Neural crest cell (in vitro differentiated cells): ENCODE measurements at regions not wholly inside any gene's neighbourhood (a gene's known extent, or its start where the extent isn't known, plus 50 kb on each side); places are given as distances from the start of the nearest gene placed in this dataset.

Experiments
- DNase-seq: peaks from one replicate; pipeline ENCODE4 v3.0.0; 2021; ENCODE audit warnings: low read depth, mixed read lengths, low spot score
- H3K27ac Mint-ChIP-seq: one replicate; pipeline ENCODE4 v1.8.0; 2021; ENCODE audit warnings: mild to moderate bottlenecking, mixed read lengths; ENCODE audit not compliant: unreplicated experiment
- H3K27me3 Mint-ChIP-seq: 2 replicates; pipeline ENCODE4 v1.8.0; 2021; ENCODE audit warnings: low read depth, mild to moderate bottlenecking, mixed read lengths
- H3K36me3 Mint-ChIP-seq: 2 replicates; pipeline ENCODE4 v1.8.0; 2021; ENCODE audit warnings: low read depth, mild to moderate bottlenecking, mixed read lengths
- H3K4me1 Mint-ChIP-seq: 2 replicates; pipeline ENCODE4 v1.8.0; 2021; ENCODE audit warnings: mixed read lengths
- H3K4me3 Mint-ChIP-seq: one replicate; pipeline ENCODE4 v1.8.0; 2021; ENCODE audit warnings: mild to moderate bottlenecking, mixed read lengths
- H3K9me3 Mint-ChIP-seq: 2 replicates; pipeline ENCODE4 v1.8.0; 2021; ENCODE audit warnings: mixed read lengths
- CTCF ChIP-seq: fragments of 200-600 bp; sonication (generic); conservative IDR thresholded peaks from 2 replicates; pipeline ENCODE4 v1.5.0; 2021; ENCODE audit warnings: antibody characterized with exemption, mild to moderate bottlenecking

DNA sequence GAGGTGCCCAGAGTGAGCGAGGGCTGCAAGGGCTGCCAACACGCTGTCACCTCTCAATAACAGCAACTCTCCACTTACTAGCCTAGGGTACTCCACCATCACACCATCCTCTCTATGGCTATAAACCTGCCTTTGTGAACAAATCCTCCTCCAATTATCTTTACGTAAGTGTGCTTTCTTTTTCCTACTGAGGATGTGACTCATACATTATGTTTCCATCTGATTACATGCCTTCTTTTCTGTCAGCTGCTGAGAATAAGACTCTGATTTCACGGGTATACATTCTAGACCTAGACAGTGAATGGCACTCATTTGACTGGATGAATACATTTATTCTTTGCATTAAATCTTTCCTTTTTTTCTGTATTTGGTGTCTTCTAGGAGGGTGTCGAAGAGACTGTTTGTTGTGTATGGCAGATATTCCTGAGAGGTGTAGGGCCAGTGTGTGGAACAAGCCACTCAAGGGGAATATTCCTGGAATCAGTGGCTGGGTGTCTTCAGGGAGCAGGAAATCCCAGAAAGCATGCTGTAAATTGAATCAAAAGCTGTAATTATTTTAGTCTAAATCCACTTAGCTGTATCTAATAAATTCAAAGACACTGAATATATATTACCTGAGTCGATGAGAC is 327.3 kb upstream of the TMTC1 start:
- H3K4me3 Mint-ChIP-seq, result no peak overlapping the region
- H3K4me1 Mint-ChIP-seq, result peaks cover 6% of the 10 kb centered on the region

GRCh38 chr12:30110498-30110897 is 326.8 kb upstream of the TMTC1 start:
- no peak overlapping the region for H3K27ac Mint-ChIP-seq
- no peak for TF ChIP-seq CTCF
- no peak for DNase-seq

More for the DNA sequence above, 327.3 kb upstream of the TMTC1 start:
- Mint-ChIP-seq H3K27ac (no peak overlapping the region), H3K36me3 (no peaks in the 10 kb centered on the region), H3K9me3 (peaks cover 4% of the 10 kb centered on the region), H3K27me3 (no peaks in the 10 kb centered on the region)
- DNase-seq, result no peak
- TF ChIP-seq CTCF, result no peak

GRCh38 chr12:30108666-30109065 is 324.9 kb upstream of the TMTC1 start:
- Mint-ChIP-seq H3K36me3 (no peaks in the 10 kb centered on the region), H3K4me3 (no peak overlapping the region), H3K9me3 (peaks cover 4% of the 10 kb centered on the region), H3K27ac (no peak overlapping the region), H3K4me1 (peaks cover 6% of the 10 kb centered on the region), H3K27me3 (no peaks in the 10 kb centered on the region)
- no peak for TF ChIP-seq CTCF
- no peak for DNase-seq

More at GRCh38 chr12:30110498-30110897, 326.8 kb upstream of the TMTC1 start:
- Mint-ChIP-seq H3K9me3 (peaks cover 4% of the 10 kb centered on the region), H3K4me1 (peaks cover 6% of the 10 kb centered on the region), H3K27me3 (no peaks in the 10 kb centered on the region), H3K4me3 (no peak overlapping the region), H3K36me3 (no peaks in the 10 kb centered on the region)

GRCh38 chr12:30106204-30106965 is 322.6 kb upstream of the TMTC1 start:
- no peak for DNase-seq
- H3K4me3 Mint-ChIP-seq, result no peak overlapping the region

DNA sequence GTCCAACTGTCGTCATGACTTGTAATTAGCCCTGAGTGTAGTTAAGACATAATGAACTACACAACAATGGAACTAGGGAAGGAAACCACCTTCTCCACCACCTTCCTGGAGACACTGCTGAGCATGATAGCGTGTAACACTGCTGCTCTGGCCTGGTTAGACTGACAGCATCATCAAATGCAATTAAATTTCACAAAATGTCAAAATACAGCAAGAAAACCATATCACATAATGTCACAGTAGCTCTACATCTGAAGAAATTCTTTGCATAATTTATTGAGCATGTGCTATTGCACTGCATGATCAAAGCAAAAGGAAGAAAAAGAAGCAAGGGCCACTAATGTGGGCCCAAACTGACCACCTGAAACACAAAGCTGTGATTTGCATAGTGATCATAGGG is 321.8 kb upstream of the TMTC1 start:
- peaks cover 4% of the 10 kb centered on the region for H3K9me3 Mint-ChIP-seq
- TF ChIP-seq CTCF, result no peak
- no peaks in the 10 kb centered on the region for H3K36me3 Mint-ChIP-seq
- no peak overlapping the region for H3K4me3 Mint-ChIP-seq
- H3K27me3 Mint-ChIP-seq, result no peaks in the 10 kb centered on the region
- H3K4me1 Mint-ChIP-seq, result no peaks in the 10 kb centered on the region
- DNase-seq, result no peak
- no peak overlapping the region for H3K27ac Mint-ChIP-seq

More at GRCh38 chr12:30106204-30106965, 322.6 kb upstream of the TMTC1 start:
- Mint-ChIP-seq H3K9me3 (peaks cover 4% of the 10 kb centered on the region), H3K27me3 (no peaks in the 10 kb centered on the region), H3K36me3 (no peaks in the 10 kb centered on the region), H3K4me1 (peaks cover 6% of the 10 kb centered on the region), H3K27ac (no peak overlapping the region)
- no peak for TF ChIP-seq CTCF
